ENCODE measurements at regions not wholly inside any gene's neighbourhood (a gene's known extent, or its start where the extent isn't known, plus 50 kb on each side); places are given as distances from the start of the nearest gene placed in this dataset.

DNA sequence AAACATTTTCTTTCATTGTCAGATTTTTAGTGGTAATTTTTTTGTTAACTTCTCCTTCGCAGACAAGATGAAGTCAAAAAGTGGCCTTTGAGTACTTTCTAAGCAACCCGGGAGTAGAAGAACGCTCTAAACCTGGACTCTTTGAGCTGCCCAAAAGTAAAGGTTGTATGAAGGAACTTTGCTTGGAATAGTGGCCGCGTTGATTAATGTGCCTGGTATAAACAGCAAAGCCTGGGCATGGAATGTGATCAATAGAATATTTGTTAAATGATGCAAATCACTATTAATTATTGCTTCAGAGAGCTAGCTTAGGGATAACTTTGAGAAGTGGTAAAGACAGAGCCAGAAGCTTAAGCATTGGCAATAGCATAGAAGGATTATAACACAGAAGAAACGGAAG is 475.1 kb upstream of the ANKRD30A start:
- no peak overlapping the region for H3K4me3 ChIP-seq
- no peak overlapping the region for H3K27ac ChIP-seq

DNA sequence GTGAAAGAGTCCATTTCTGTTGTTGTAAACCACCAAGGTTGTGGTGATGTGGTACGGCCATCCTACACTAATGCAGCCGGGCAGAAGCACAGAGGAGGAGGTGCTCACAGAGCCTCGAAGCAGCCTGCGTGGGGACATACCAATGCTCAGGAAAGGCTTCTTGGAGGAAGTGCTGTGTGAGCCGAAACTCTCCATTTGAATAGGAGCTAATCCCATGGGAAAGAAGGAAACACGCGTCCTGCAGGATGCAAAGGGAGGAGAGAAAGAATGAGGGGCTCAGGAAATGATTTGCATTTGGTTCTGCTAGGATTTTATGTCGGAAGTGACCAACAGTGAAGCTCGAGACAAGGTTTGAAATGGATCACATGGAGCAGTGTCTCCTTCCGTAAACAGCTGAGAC is 477.9 kb upstream of the ANKRD30A start:
- Histone ChIP-seq H3K4me3 (no peak overlapping the region), H3K27ac (no peak overlapping the region)

DNA sequence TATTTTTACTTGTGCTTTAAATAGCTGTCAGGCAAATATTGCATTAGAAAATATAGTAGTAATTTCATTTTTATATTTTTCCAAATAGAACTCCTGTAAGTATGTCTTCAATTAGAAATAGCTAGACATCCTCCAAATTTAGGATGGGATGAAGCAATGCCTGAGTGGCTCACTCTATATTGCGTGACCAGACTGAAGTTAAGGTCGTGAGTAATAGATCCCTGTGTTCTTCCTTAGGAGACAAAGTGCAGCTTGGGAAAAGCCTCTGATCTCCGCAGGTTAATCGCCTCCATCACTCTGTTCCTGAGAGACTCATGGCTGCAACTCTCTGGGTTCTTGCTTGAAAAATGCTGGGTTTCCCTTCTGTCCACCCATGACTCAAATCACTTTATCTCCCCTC is 484.8 kb upstream of the ANKRD30A start:
- no peak overlapping the region for H3K4me3 ChIP-seq
- H3K27ac ChIP-seq, result no peak overlapping the region

DNA sequence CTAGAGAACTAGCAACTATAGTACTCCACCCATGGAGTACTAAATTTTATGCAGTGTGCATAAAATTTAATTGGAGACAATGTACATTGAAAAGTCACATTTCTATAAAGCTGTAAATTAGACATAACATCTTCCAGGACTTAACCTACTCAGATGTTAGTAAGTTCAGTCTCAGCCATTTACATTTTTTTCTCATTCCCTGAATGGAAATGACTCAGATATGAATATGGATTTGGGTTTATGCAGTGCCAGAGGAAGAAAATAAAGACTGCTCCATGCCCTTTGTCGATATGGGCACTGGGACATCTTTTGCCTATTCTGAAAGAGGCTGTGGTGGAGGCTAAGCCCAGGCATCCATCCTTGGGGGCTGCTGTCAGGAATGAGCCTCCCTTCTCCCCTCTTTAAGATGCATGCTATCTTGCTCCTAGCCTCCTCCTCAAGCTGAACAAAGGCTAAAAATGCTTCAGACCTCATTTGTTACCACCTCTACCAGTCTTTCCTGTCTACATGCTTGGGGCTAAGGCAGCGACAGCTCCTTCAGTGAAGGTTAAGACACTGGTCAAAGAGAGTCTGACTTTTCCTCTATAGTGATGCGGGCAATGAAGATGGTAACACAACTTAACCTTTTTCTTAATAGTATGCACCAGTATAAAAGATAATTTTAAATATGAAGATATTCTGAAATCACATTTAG is 486.8 kb upstream of the ANKRD30A start:
- Histone ChIP-seq H3K27ac (no peak overlapping the region), H3K4me3 (no peak overlapping the region)

DNA sequence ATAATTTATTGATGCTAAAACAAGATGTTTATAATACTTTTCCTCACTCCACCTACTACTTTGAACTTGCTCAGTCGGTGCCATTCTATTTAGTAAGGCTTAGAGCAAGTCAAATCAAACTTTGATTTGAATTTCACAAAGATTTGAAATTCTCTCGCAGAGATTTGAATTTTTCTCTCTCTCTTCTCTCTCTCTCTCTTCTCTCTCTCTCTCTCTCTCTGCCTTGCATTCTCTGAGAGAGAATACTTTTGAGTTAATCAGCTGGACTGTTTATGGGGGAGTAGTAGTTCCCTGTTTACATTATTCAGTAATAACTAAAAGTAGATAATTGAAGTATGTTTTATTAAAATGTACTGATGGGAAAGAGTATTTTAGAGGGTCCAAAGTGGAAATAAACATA is 488.5 kb upstream of the ANKRD30A start:
- H3K27ac ChIP-seq, result no peak overlapping the region
- no peak overlapping the region for H3K4me3 ChIP-seq

DNA sequence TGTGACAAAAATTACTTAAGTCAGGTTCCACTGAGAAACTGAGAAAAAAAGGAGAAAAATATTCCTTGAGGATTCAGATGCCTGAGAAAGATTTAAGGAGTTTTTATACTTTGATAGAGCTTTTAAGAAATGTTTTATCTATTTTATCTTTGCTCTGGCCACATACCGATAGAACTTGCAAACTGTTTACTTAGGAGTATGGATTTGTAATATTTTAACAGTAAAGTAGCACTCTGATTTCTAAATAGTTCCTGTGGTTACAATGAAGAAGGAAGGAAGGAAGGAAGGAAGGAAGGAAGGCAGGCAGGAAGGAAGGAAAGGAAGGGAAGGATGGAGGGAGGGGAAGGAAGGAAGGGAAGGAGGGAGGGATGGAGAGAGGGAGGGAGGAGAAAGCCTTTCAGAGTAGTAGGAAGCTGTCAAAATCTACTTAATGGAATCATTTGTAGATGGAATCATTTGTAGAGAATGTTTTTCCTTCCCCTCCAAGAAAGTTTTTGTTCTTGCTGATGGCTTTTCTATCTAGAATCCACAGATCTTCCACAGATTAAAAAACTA is 489.0 kb upstream of the ANKRD30A start:
- H3K27ac ChIP-seq, result no peak overlapping the region
- H3K4me3 ChIP-seq, result no peak overlapping the region

DNA sequence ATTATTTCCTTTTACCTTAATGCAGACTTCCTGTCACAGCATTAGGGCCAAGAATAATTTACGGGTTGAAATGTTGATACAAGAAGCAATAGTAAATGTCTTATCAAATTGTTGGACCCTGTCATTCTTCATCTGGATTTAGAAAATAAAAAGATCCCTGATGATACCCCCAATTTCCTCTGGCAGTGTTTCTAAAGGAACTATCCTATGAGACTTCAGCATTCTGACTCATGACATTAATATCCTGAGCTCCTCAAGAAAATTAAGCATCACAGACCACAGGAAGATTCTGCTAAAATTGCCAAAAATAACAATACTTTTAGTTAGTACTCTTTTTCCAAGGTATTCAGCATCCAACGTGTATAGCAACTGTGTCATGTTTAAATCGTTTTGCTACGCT is 490.5 kb upstream of the ANKRD30A start:
- H3K27ac ChIP-seq, result no peak overlapping the region
- H3K4me3 ChIP-seq, result no peak overlapping the region

DNA sequence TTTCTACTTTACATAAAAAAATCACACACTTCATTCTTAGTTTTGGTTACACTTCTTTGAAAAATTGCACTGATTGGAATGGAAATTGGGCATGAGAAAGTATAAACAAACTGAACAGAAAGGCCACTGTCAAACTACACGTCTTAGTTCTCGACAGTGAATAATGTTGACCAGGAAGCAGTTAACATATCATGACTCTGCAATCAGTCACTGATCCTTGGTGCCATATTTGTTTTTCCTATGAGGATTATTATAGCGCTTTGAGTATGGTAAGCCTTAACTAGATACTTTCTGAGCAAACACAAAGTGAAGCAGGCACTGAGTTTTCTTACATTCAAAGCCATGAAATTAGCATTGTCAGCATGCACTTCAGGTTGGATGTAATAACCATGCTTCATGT is 495.1 kb upstream of the ANKRD30A start:
- no peak overlapping the region for H3K4me3 ChIP-seq
- H3K27ac ChIP-seq, result no peak overlapping the region

DNA sequence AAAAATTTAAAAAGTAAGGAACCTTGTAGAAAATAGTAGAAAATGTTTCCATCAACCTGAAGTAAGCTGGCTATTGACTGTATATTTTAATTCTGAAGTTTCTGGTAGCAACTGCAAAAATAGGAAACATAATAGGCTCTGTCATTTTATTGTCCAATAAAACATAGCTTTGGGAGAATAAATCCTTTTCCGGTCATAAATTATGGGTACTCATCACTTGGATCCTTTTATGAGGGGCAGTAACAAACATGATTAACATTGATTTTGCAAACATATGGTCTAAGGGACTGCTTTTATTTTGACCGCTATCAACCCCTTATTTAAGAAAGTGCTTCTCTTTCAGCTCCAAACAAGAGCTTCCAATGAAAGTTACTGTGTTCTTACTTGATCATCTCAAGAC is 495.9 kb upstream of the ANKRD30A start:
- no peak overlapping the region for H3K27ac ChIP-seq

DNA sequence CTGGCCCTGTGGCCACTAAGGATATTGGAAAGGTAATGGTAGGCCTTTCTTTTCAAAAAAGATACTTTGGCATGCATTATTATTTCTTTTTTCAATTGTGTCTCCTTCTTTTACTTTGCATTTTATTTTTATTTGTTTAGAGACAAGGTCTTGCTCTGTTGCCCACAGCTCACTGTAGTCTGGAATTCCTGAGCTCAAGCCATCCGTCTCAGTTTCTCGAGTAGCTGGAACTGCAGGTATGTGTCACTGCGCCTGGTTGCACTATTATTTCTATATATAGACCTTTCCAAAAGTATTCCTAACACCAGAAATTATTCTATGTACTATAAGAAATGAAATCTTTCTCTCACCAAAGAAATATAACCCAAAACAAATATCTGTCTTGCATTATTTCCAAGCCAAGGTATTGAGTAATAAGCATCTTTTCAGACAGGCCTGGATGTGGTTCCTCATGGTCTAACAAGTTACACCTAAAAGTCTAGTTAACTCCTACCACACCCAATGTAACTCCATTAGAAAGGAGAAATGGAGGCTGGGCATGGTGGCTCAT is 500.8 kb upstream of the ANKRD30A start:
- H3K4me3 ChIP-seq, result no peak overlapping the region
- no peak overlapping the region for H3K27ac ChIP-seq

More for the DNA sequence above, 495.9 kb upstream of the ANKRD30A start:
- H3K4me3 ChIP-seq, result no peak overlapping the region

DNA sequence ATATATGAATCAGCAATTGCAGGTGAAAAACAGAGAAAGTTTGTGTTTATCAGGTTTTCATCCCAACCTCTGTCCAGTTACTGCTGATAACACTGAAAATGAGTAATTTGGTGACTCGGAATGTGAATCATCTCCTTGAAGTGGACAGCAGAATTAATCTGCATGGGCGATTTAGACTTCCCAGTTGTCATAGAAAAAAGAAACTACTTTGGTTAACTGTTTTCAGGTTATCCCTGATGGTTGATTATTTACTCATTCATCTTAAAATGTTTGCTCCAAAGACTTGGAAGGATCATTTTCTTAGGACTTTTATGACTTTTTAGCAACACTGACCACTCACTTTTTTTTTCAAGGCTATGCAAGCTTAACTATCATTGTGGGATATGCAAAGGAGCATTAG is 504.1 kb upstream of the ANKRD30A start:
- no peak overlapping the region for H3K27ac ChIP-seq
- no peak overlapping the region for H3K4me3 ChIP-seq

DNA sequence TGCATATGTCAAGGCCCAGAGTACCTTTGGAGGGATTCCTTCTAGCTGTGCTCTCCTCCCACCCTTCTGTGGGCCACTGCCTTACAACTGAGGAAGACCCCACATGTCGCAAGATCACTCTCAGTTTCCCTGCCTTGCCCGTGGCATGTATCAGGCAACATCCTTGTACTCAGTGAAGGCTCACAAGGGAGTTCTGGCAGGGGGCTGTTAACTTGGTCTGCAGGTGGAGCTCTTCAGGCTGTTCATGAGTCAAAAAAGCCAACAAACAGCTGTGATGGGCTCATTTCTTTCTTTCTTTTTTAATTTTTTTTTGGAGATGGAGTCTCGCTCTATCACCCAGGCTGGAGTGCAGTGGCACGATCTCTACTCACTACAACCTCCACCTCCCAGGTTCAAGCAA is 513.0 kb upstream of the ANKRD30A start:
- Histone ChIP-seq H3K27ac (no peak overlapping the region), H3K4me3 (no peak overlapping the region)

DNA sequence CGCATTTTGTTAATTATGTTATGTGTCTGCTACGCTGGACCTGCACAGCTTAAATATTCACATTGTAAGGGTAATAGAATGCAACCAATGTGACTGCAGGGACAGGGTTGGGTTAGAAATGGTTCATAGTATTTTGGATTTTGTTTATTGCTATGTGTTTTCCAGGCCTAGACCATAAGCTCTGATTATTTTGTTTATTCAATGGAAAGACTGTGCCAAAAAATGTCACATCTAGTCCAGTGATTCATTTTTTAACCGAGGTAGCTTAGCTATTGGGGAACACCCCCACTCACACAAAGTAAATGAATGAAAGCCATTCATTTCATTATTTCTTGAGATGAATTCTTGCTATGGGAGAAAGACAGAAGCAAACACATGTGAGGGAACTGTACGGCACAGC is 516.5 kb upstream of the ANKRD30A start:
- H3K27ac ChIP-seq, result no peak overlapping the region
- H3K4me3 ChIP-seq, result no peak overlapping the region

DNA sequence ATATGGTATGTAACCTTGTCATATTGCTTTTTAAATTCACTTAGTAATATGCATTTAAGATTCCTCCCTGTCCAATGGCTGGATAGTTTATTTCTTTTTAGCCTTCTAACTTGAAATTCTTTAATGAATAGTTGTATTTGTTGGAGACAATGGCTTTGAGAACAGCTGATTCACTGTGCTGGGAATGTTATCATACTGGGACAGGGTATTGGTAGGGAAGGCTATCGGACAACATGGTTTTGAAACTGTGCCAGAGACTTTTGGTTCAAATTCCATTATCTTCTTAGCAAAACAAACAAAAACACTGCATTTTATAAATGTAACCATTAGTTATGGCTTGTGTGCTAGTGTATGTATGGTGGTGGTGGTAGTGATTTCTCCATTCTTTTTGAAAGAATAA is 517.1 kb upstream of the ANKRD30A start:
- Histone ChIP-seq H3K4me3 (no peak overlapping the region), H3K27ac (no peak overlapping the region)

DNA sequence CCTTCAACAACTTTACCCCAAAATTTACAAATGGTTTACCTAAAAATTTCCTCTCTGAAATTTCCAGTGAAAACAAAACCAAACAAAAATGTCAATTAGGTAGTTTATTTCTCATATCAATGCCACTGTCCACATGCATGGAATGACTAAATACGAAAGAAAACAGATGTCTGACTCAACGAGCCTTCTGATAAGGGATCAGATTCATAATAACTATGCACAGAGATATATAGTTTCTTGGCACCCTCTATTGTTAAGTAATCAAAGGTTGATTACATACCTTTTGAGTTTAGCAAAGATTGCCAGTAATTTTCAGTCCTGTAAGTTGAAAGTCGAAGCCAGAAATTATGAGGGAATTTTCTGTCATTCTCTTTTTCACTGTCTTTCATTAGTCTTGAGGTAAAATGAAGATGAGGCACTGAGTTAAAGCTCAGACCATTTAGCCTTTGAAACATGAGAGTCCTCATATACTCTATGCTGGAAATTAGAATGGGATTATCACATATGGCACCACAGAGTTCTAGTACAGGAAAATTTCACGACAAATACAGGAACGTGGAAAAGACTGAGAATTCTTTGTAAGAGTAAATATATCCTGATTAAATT is 519.1 kb upstream of the ANKRD30A start:
- H3K27ac ChIP-seq, result no peak overlapping the region
- H3K4me3 ChIP-seq, result no peak overlapping the region

DNA sequence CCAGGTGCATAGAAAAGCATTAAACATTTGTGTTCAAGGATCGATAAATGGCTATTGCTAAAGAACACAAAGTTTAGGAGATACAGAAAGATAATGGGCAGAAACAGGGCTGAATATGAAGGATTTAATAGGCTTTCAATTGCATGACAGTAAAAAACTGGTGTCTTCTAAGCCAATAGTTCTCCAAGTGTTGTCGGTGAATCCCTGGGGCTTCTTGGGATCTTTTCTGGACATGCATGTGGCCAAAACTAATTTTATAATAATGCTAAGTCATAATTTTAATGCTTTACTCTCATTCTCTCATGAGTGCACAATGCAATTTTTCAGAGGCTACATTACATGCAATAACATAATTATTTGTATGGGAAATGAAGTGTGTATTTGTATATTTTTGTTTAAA is 521.1 kb upstream of the ANKRD30A start:
- Histone ChIP-seq H3K27ac (no peak overlapping the region), H3K4me3 (no peak overlapping the region)

DNA sequence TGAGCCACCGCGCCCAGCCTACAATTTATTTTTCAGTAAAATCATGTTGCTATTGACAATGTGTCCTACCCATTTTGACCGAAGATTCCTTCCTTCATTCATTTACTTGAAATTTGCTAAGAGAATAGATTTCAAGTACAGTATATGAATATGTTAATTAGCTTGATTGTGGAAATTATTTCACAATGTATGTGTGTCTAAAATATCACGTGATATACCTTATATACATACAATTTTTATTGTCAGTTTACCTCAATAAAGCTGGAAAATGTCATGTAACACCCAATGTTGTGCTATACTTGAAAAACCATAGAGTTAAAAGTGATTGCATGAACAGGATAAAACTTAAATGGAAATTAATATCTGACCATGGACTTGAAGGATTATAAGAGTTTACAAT is 521.7 kb upstream of the ANKRD30A start:
- Histone ChIP-seq H3K4me3 (no peak overlapping the region), H3K27ac (no peak overlapping the region)

DNA sequence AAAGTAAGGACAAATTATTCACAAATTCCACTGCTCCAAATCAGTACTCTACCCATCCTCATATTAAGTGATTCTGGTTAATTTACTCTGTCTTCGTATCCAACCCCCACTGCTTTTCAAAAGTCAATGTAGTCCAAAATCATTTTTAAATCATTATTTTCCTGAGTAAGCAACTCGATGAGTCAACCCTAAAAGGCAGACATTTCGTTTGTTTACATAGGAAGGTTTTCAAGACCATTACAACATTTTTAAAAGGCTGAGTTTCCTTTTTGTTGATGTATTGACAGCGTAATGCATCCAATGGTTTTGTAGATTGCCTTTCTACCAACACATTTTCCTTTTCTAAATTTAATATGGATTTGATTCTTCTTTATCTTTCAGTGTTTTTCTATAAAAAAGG is 523.0 kb upstream of the ANKRD30A start:
- H3K4me3 ChIP-seq, result no peak overlapping the region
- no peak overlapping the region for H3K27ac ChIP-seq

DNA sequence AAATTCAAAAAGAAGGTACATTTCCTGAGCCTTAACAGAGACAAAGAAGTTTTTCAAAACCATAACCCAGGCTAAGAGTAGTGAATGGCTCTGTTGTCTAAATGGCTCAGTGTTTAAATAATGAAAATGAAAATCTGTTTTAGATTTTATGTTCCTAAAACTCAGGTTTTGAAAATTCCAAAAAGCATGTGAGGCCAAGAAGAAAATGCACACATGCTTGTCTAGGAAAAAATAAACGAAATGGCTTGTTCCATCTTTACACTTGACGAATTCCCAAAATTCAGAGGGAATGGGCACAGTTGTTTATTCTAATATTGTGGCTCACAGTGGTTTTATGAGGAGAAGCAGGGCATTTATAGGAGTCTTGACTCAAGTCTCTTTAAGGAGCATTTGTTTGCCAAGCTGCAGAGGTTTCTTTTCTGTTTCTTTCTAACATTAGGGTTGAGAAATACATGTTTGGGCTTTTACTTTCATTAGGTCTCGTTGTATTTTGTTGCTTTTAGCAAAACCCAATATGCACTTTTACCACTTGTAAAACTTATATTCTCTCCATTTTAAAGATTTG is 527.6 kb upstream of the ANKRD30A start:
- no peak overlapping the region for H3K27ac ChIP-seq
- H3K4me3 ChIP-seq, result no peak overlapping the region

DNA sequence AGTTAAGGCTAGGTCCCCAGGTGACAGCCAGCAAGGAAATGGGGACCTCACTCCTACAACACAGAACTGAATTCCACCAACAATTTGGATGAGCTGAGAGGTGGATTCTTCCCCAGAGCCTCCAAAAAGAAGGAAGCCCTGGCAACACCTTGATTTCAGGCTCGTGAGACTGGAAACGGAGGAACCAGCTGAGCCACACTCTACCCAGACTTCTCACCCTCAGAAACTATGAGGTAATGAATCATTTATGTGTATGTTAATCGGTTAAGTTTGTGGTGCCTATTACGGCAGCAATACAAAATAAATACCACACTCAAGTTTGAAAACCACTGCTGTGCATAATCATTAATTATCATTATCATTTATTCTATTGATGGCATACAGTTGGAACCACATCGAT is 532.4 kb upstream of the ANKRD30A start:
- H3K4me3 ChIP-seq, result no peak overlapping the region
- no peak overlapping the region for H3K27ac ChIP-seq

DNA sequence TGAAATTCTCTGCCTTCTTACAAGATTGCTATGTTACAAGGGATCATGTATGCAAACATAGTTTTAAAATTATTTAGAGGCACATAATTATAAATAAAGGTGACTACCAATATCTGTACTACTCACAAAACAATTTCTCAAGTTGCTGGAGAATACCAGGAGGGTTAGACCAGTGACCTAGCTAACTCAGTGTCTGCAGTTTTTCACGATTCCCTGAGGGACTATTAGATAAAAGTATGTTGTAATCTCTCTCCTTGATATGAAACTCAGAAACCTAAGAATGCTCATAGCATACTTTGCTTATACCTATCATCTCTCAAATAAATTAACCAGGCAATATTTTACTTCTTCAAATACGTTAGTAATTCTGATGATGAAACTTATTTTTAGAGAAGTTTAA is 534.0 kb upstream of the ANKRD30A start:
- no peak overlapping the region for H3K4me3 ChIP-seq
- no peak overlapping the region for H3K27ac ChIP-seq

Data from skin epidermis (tissue), 12 donors.